ENCODE measurements at regions not wholly inside any gene's neighbourhood (a gene's known extent, or its start where the extent isn't known, plus 50 kb on each side); places are given as distances from the start of the nearest gene placed in this dataset.

- H2AFZ ChIP-seq (ENCODE audit: low read length, unreplicated experiment): no peak overlapping the region
- no peak overlapping the region for H3K4me3 ChIP-seq (ENCODE audit: low read depth, low read length)
- no peaks in the 10 kb centered on the region for H3K27me3 ChIP-seq (ENCODE audit: insufficient read depth, low read length)
- H3K4me1 ChIP-seq (ENCODE audit: control insufficient read depth, insufficient read depth, low read length, unreplicated experiment): no peaks in the 10 kb centered on the region
- no peaks in the 10 kb centered on the region for H3K79me2 ChIP-seq (ENCODE audit: control insufficient read depth, insufficient read depth, low read length, unreplicated experiment)
- H3K36me3 ChIP-seq (ENCODE audit: insufficient read depth, low read length): no peaks in the 10 kb centered on the region
- H3K27ac ChIP-seq (ENCODE audit: low read depth, low read length): no peak overlapping the region
Measured at GRCh38 chrX:16222151-16222550, 54.9 kb downstream of the MAGEB17 start.

- Histone ChIP-seq H3K79me2 (ENCODE audit: control insufficient read depth, insufficient read depth, low read length, unreplicated experiment) (no peaks in the 10 kb centered on the region), H3K27ac (ENCODE audit: low read depth, low read length) (no peak overlapping the region), H3K27me3 (ENCODE audit: insufficient read depth, low read length) (no peaks in the 10 kb centered on the region), H3K4me3 (ENCODE audit: low read depth, low read length) (no peak overlapping the region), H2AFZ (ENCODE audit: low read length, unreplicated experiment) (no peak overlapping the region), H3K4me1 (ENCODE audit: control insufficient read depth, insufficient read depth, low read length, unreplicated experiment) (no peaks in the 10 kb centered on the region), H3K36me3 (ENCODE audit: insufficient read depth, low read length) (no peaks in the 10 kb centered on the region)
Measured at GRCh38 chrX:16223385-16223784, 56.1 kb downstream of the MAGEB17 start.

- H3K27ac ChIP-seq (ENCODE audit: low read depth, low read length): no peak overlapping the region
- H3K4me1 ChIP-seq (ENCODE audit: control insufficient read depth, insufficient read depth, low read length, unreplicated experiment): peaks cover 10% of the 10 kb centered on the region
- no peak overlapping the region for H3K4me3 ChIP-seq (ENCODE audit: low read depth, low read length)
- H3K36me3 ChIP-seq (ENCODE audit: insufficient read depth, low read length): no peaks in the 10 kb centered on the region
- no peaks in the 10 kb centered on the region for H3K27me3 ChIP-seq (ENCODE audit: insufficient read depth, low read length)
- H3K79me2 ChIP-seq (ENCODE audit: control insufficient read depth, insufficient read depth, low read length, unreplicated experiment): no peaks in the 10 kb centered on the region
- H2AFZ ChIP-seq (ENCODE audit: low read length, unreplicated experiment): no peak overlapping the region
Measured at GRCh38 chrX:16239211-16239610, 71.9 kb downstream of the MAGEB17 start.

- H3K79me2 ChIP-seq (ENCODE audit: control insufficient read depth, insufficient read depth, low read length, unreplicated experiment): no peaks in the 10 kb centered on the region
- no peaks in the 10 kb centered on the region for H3K27me3 ChIP-seq (ENCODE audit: insufficient read depth, low read length)
- no peak overlapping the region for H3K4me3 ChIP-seq (ENCODE audit: low read depth, low read length)
- no peak overlapping the region for H3K27ac ChIP-seq (ENCODE audit: low read depth, low read length)
- H3K36me3 ChIP-seq (ENCODE audit: insufficient read depth, low read length): no peaks in the 10 kb centered on the region
- H3K4me1 ChIP-seq (ENCODE audit: control insufficient read depth, insufficient read depth, low read length, unreplicated experiment): peaks cover 10% of the 10 kb centered on the region
- no peak overlapping the region for H2AFZ ChIP-seq (ENCODE audit: low read length, unreplicated experiment)
Measured at GRCh38 chrX:16240231-16240905, 73.1 kb downstream of the MAGEB17 start.

GRCh38 chrX:16240968-16241367, 73.7 kb downstream of the MAGEB17 start:
- no peaks in the 10 kb centered on the region for H3K27me3 ChIP-seq (ENCODE audit: insufficient read depth, low read length)
- no peak overlapping the region for H3K27ac ChIP-seq (ENCODE audit: low read depth, low read length)
- no peak overlapping the region for H2AFZ ChIP-seq (ENCODE audit: low read length, unreplicated experiment)
- H3K4me1 ChIP-seq (ENCODE audit: control insufficient read depth, insufficient read depth, low read length, unreplicated experiment): peaks cover 10% of the 10 kb centered on the region
- H3K79me2 ChIP-seq (ENCODE audit: control insufficient read depth, insufficient read depth, low read length, unreplicated experiment): no peaks in the 10 kb centered on the region
- no peak overlapping the region for H3K4me3 ChIP-seq (ENCODE audit: low read depth, low read length)
- H3K36me3 ChIP-seq (ENCODE audit: insufficient read depth, low read length): no peaks in the 10 kb centered on the region

- no peak overlapping the region for H3K4me3 ChIP-seq (ENCODE audit: low read depth, low read length)
- peaks cover 34% of the 10 kb centered on the region; the same call in 1 of the 2 replicates for H3K27me3 ChIP-seq (ENCODE audit: insufficient read depth, low read length)
- no peaks in the 10 kb centered on the region for H3K36me3 ChIP-seq (ENCODE audit: insufficient read depth, low read length)
- no peak overlapping the region for H3K27ac ChIP-seq (ENCODE audit: low read depth, low read length)
- H2AFZ ChIP-seq (ENCODE audit: low read length, unreplicated experiment): no peak overlapping the region
- H3K4me1 ChIP-seq (ENCODE audit: control insufficient read depth, insufficient read depth, low read length, unreplicated experiment): no peaks in the 10 kb centered on the region
- no peaks in the 10 kb centered on the region for H3K79me2 ChIP-seq (ENCODE audit: control insufficient read depth, insufficient read depth, low read length, unreplicated experiment)
Measured at GRCh38 chrX:16250296-16250695, 83.0 kb downstream of the MAGEB17 start.

GRCh38 chrX:16251782-16252181, 84.5 kb downstream of the MAGEB17 start:
- no peaks in the 10 kb centered on the region for H3K4me1 ChIP-seq (ENCODE audit: control insufficient read depth, insufficient read depth, low read length, unreplicated experiment)
- H3K27me3 ChIP-seq (ENCODE audit: insufficient read depth, low read length): peaks cover 32% of the 10 kb centered on the region; the same call in 1 of the 2 replicates

GRCh38 chrX:16258882-16259281, 91.6 kb downstream of the MAGEB17 start:
- Histone ChIP-seq H3K79me2 (ENCODE audit: control insufficient read depth, insufficient read depth, low read length, unreplicated experiment) (no peaks in the 10 kb centered on the region), H3K4me3 (ENCODE audit: low read depth, low read length) (no peak overlapping the region), H3K27me3 (ENCODE audit: insufficient read depth, low read length) (peaks cover 19% of the 10 kb centered on the region; the same call in 1 of the 2 replicates), H3K36me3 (ENCODE audit: insufficient read depth, low read length) (no peaks in the 10 kb centered on the region), H2AFZ (ENCODE audit: low read length, unreplicated experiment) (no peak overlapping the region), H3K4me1 (ENCODE audit: control insufficient read depth, insufficient read depth, low read length, unreplicated experiment) (no peaks in the 10 kb centered on the region), H3K27ac (ENCODE audit: low read depth, low read length) (no peak overlapping the region)

More at GRCh38 chrX:16251782-16252181, 84.5 kb downstream of the MAGEB17 start:
- H3K27ac ChIP-seq (ENCODE audit: low read depth, low read length): no peak overlapping the region
- H3K79me2 ChIP-seq (ENCODE audit: control insufficient read depth, insufficient read depth, low read length, unreplicated experiment): no peaks in the 10 kb centered on the region
- no peaks in the 10 kb centered on the region for H3K36me3 ChIP-seq (ENCODE audit: insufficient read depth, low read length)
- H2AFZ ChIP-seq (ENCODE audit: low read length, unreplicated experiment): no peak overlapping the region
- no peak overlapping the region for H3K4me3 ChIP-seq (ENCODE audit: low read depth, low read length)

- Histone ChIP-seq H3K4me3 (ENCODE audit: low read depth, low read length) (no peak overlapping the region), H3K79me2 (ENCODE audit: control insufficient read depth, insufficient read depth, low read length, unreplicated experiment) (no peaks in the 10 kb centered on the region), H3K27me3 (ENCODE audit: insufficient read depth, low read length) (peaks cover 6% of the 10 kb centered on the region; the same call in 1 of the 2 replicates), H3K27ac (ENCODE audit: low read depth, low read length) (no peak overlapping the region), H3K4me1 (ENCODE audit: control insufficient read depth, insufficient read depth, low read length, unreplicated experiment) (no peaks in the 10 kb centered on the region), H2AFZ (ENCODE audit: low read length, unreplicated experiment) (no peak overlapping the region), H3K36me3 (ENCODE audit: insufficient read depth, low read length) (no peaks in the 10 kb centered on the region)
Measured at GRCh38 chrX:16267431-16267830, 100.2 kb downstream of the MAGEB17 start.

- Histone ChIP-seq H3K27ac (ENCODE audit: low read depth, low read length) (no peak overlapping the region), H3K27me3 (ENCODE audit: insufficient read depth, low read length) (peaks cover 2% of the 10 kb centered on the region; the same call in 1 of the 2 replicates), H3K79me2 (ENCODE audit: control insufficient read depth, insufficient read depth, low read length, unreplicated experiment) (no peaks in the 10 kb centered on the region), H2AFZ (ENCODE audit: low read length, unreplicated experiment) (no peak overlapping the region), H3K36me3 (ENCODE audit: insufficient read depth, low read length) (no peaks in the 10 kb centered on the region), H3K4me3 (ENCODE audit: low read depth, low read length) (no peak overlapping the region), H3K4me1 (ENCODE audit: control insufficient read depth, insufficient read depth, low read length, unreplicated experiment) (no peaks in the 10 kb centered on the region)
Measured at GRCh38 chrX:16268206-16268605, 100.9 kb downstream of the MAGEB17 start.

- no peaks in the 10 kb centered on the region for H3K79me2 ChIP-seq (ENCODE audit: control insufficient read depth, insufficient read depth, low read length, unreplicated experiment)
- no peak overlapping the region for H3K4me3 ChIP-seq (ENCODE audit: low read depth, low read length)
- H3K36me3 ChIP-seq (ENCODE audit: insufficient read depth, low read length): no peaks in the 10 kb centered on the region
- peaks cover 7% of the 10 kb centered on the region; the same call in 1 of the 2 replicates for H3K27me3 ChIP-seq (ENCODE audit: insufficient read depth, low read length)
- no peaks in the 10 kb centered on the region for H3K4me1 ChIP-seq (ENCODE audit: control insufficient read depth, insufficient read depth, low read length, unreplicated experiment)
- H3K27ac ChIP-seq (ENCODE audit: low read depth, low read length): no peak overlapping the region
- H2AFZ ChIP-seq (ENCODE audit: low read length, unreplicated experiment): no peak overlapping the region
Measured at GRCh38 chrX:16278927-16279326, 111.6 kb downstream of the MAGEB17 start.
